MM.1S (cell line): ENCODE measurements at regions not wholly inside any gene's neighbourhood (a gene's known extent, or its start where the extent isn't known, plus 50 kb on each side); places are given as distances from the start of the nearest gene placed in this dataset.

ENCODE experiments used
- DNase-seq: peaks from one replicate; pipeline ENCODE4 v3.0.0-alpha.2; 2015
- H2AFZ ChIP-seq: fragments of 300-600 bp; sonication (generic); 2 replicates; pipeline ENCODE4 v1.6.0; 2016; ENCODE audit warnings: antibody characterized with exemption, low read length
- H3F3A ChIP-seq: fragments of 300-600 bp; sonication (generic); 2 replicates; pipeline ENCODE4 v1.6.1; 2016; ENCODE audit warnings: mild to moderate bottlenecking, antibody characterized with exemption, low read length, moderate library complexity, mixed read lengths; ENCODE audit not compliant: insufficient read depth
- H3K27ac ChIP-seq: fragments of 300-600 bp; sonication (generic); 2 replicates; pipeline ENCODE4 v1.5.1; 2016; ENCODE audit warnings: mild to moderate bottlenecking, low read length
- H3K27me3 ChIP-seq: fragments of 300-600 bp; sonication (generic); replicated peaks from 2 replicates; pipeline ENCODE4 v1.6.0; 2016; ENCODE audit warnings: low read length; ENCODE audit not compliant: insufficient read depth
- H3K36me3 ChIP-seq: fragments of 300-600 bp; sonication (generic); replicated peaks from 2 replicates; pipeline ENCODE4 v1.6.1; 2016; ENCODE audit warnings: mild to moderate bottlenecking, low read length, mixed read lengths; ENCODE audit not compliant: insufficient read depth
- H3K4me1 ChIP-seq: fragments of 300-600 bp; sonication (generic); 2 replicates; pipeline ENCODE4 v1.6.1; 2016; ENCODE audit warnings: low read length, mixed read lengths
- H3K4me2 ChIP-seq: fragments of 300-600 bp; sonication (generic); 2 replicates; pipeline ENCODE4 v1.6.0; 2016; ENCODE audit warnings: low read depth, low read length
- H3K4me3 ChIP-seq: fragments of 300-600 bp; sonication (generic); 2 replicates; pipeline ENCODE4 v1.5.1; 2016; ENCODE audit warnings: low read length, mixed read lengths
- H3K79me2 ChIP-seq: fragments of 300-600 bp; sonication (generic); 2 replicates; pipeline ENCODE4 v1.6.1; 2016; ENCODE audit warnings: mixed run types, low read length, mixed read lengths
- H3K9ac ChIP-seq: fragments of 300-600 bp; sonication (generic); 2 replicates; pipeline ENCODE4 v1.6.1; 2016; ENCODE audit warnings: low read length, mixed read lengths
- H3K9me2 ChIP-seq: fragments of 300-600 bp; sonication (generic); replicated peaks from 2 replicates; pipeline ENCODE4 v1.6.1; 2016; ENCODE audit warnings: mild to moderate bottlenecking, low read length, mixed read lengths; ENCODE audit not compliant: insufficient read depth
- H3K9me3 ChIP-seq: fragments of 300-600 bp; sonication (generic); replicated peaks from 2 replicates; pipeline ENCODE4 v1.6.1; 2016; ENCODE audit warnings: mild to moderate bottlenecking, low read length, mixed read lengths; ENCODE audit not compliant: insufficient read depth
- H4K20me1 ChIP-seq: fragments of 300-600 bp; sonication (generic); 2 replicates; pipeline ENCODE4 v1.6.1; 2016; ENCODE audit warnings: mild to moderate bottlenecking, low read length, moderate library complexity, mixed read lengths; ENCODE audit not compliant: insufficient read depth
- EZH2 ChIP-seq: fragments of 300-600 bp; sonication (generic); optimal IDR thresholded peaks from 2 replicates; pipeline ENCODE3; 2017; ENCODE audit warnings: low read depth, mild to moderate bottlenecking, antibody characterized with exemption, low read length, mixed read lengths
- EZH2phosphoT487 ChIP-seq: fragments of 300-600 bp; sonication (generic); IDR thresholded peaks from 2 replicates; pipeline ENCODE4 v1.6.1; 2018; ENCODE audit warnings: antibody characterized with exemption, low read length
- TF ChIP-seq, protein P1 (sequence below): fragments of 300-600 bp; sonication (generic); IDR thresholded peaks from 2 replicates; pipeline ENCODE4 v1.5.1; 2016; ENCODE audit warnings: antibody characterized with exemption, low read length, mixed read lengths

DNA sequence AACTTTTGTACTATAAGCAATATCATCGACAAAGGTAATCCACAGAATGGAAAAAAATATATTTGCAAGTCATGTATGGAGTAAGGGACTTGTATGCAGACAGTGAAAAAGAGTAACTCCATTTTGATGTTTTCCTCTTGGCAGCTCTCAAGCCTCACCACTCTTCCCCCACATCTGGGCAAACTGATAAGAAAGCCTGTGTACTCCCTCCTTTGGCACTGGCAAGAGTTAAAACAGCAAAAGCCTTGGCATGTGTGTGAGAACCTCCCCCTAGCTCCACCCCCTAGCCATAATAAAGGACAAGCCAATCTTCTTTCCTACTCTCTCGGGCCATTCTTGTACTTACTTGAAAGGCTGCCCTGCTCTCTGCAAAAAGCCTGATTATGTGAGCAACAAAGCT lies 335.2 kb downstream of the LRATD1 start:
- Histone ChIP-seq H3K9ac (no peak overlapping the region), H3K4me3 (no peak overlapping the region), H3F3A (no peaks in the 10 kb centered on the region), H3K9me2 (no peaks in the 10 kb centered on the region), H3K36me3 (no peaks in the 10 kb centered on the region), H2AFZ (no peak overlapping the region), H3K27me3 (no peaks in the 10 kb centered on the region), H3K4me2 (no peak overlapping the region), H3K4me1 (no peaks in the 10 kb centered on the region), H4K20me1 (no peaks in the 10 kb centered on the region), H3K27ac (no peak overlapping the region), H3K79me2 (no peaks in the 10 kb centered on the region), H3K9me3 (no peaks in the 10 kb centered on the region)
- TF ChIP-seq EZH2phosphoT487 (no peak), EZH2 (no peak)
- TF ChIP-seq, protein P1, sequence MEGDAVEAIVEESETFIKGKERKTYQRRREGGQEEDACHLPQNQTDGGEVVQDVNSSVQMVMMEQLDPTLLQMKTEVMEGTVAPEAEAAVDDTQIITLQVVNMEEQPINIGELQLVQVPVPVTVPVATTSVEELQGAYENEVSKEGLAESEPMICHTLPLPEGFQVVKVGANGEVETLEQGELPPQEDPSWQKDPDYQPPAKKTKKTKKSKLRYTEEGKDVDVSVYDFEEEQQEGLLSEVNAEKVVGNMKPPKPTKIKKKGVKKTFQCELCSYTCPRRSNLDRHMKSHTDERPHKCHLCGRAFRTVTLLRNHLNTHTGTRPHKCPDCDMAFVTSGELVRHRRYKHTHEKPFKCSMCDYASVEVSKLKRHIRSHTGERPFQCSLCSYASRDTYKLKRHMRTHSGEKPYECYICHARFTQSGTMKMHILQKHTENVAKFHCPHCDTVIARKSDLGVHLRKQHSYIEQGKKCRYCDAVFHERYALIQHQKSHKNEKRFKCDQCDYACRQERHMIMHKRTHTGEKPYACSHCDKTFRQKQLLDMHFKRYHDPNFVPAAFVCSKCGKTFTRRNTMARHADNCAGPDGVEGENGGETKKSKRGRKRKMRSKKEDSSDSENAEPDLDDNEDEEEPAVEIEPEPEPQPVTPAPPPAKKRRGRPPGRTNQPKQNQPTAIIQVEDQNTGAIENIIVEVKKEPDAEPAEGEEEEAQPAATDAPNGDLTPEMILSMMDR, result no peak
- DNase-seq, result no peak

DNA sequence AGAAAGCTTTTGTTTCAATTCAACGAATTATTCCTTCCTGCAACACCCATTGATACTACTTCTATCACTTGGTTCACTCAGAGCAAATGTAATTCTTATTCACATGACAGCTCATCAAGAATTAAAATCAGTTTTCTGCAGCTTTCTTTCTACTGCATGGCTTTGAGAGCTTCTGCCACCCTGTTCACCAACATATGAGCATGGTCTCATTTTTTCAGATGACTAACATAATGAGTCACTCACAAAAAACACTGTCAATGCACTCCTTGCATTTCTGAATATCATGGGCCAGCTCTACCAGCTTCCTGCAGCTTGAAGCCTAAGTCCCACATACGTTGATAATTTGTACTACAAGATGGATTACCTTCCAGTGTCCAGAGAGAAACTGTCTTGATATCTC lies 342.9 kb downstream of the LRATD1 start:
- no peaks in the 10 kb centered on the region for H3K27me3 ChIP-seq
- H3K9ac ChIP-seq, result no peak overlapping the region
- no peaks in the 10 kb centered on the region for H4K20me1 ChIP-seq
- no peaks in the 10 kb centered on the region for H3K4me1 ChIP-seq
- no peak for TF ChIP-seq EZH2
- TF ChIP-seq, protein P1, result no peak
- TF ChIP-seq EZH2phosphoT487, result no peak
- no peak overlapping the region for H2AFZ ChIP-seq
- H3K4me2 ChIP-seq, result no peak overlapping the region
- no peaks in the 10 kb centered on the region for H3K9me3 ChIP-seq
- no peaks in the 10 kb centered on the region for H3K36me3 ChIP-seq
- H3K4me3 ChIP-seq, result no peak overlapping the region
- H3K27ac ChIP-seq, result no peak overlapping the region
- no peaks in the 10 kb centered on the region for H3F3A ChIP-seq
- no peaks in the 10 kb centered on the region for H3K9me2 ChIP-seq
- no peaks in the 10 kb centered on the region for H3K79me2 ChIP-seq
- DNase-seq, result no peak

DNA sequence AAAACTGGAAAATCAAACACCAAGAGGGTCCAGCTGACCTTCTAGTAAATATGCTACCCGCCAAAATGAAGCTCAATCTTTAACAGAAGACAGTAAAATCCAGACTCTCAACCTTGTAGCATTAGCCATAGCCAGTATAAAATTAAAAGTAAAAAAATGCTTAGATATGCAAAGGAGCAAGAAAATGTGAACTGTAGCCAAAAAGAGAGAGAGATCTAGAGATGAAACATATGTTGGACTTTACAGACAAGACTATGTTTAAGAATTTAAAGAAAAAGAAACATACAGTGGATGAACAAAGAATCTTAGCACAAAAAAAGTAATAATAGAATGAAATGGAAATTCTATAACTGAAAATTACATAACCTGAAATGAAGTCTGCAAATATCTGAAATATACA lies 344.5 kb downstream of the LRATD1 start:
- no peak for DNase-seq
- Histone ChIP-seq H4K20me1 (no peaks in the 10 kb centered on the region), H3K4me2 (no peak overlapping the region), H3K79me2 (no peaks in the 10 kb centered on the region), H2AFZ (no peak overlapping the region), H3K9me3 (no peaks in the 10 kb centered on the region), H3K9me2 (no peaks in the 10 kb centered on the region), H3K4me3 (no peak overlapping the region), H3F3A (no peaks in the 10 kb centered on the region), H3K27ac (no peak overlapping the region), H3K36me3 (no peaks in the 10 kb centered on the region), H3K27me3 (no peaks in the 10 kb centered on the region), H3K4me1 (no peaks in the 10 kb centered on the region), H3K9ac (no peak overlapping the region)
- TF ChIP-seq EZH2phosphoT487 (no peak), EZH2 (no peak)
- TF ChIP-seq, protein P1, result no peak
